ENCODE measurements at regions not wholly inside any gene's neighbourhood (a gene's known extent, or its start where the extent isn't known, plus 50 kb on each side); places are given as distances from the start of the nearest gene placed in this dataset.

DNA sequence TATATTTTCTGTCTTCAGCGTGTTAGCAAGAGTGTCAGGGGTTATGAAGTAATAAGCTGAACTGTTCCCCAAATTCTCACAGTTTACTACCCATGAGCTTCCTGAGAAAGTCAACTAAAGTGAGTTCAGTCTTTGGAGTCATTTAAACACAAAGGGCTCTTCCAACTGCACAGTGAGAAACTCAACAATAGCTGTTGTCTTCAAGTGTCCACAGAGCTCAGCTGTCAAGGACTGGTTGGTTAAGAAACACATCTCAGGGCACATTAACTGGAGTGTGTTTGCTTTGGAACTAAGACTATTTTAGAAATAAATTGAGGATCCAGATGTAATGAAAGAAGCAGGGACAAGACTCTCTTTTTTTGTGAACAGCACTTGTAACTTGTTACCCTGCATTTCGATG is 241.4 kb upstream of the SOX4 start:
- Mint-ChIP-seq H3K27me3 (ENCODE audit: unreplicated experiment) (no peaks in the 10 kb centered on the region), H3K27ac (ENCODE audit: unreplicated experiment) (no peak overlapping the region), H3K4me1 (ENCODE audit: low read depth, unreplicated experiment) (peaks cover 25% of the 10 kb centered on the region), H3K9me3 (ENCODE audit: low read depth, unreplicated experiment) (no peaks in the 10 kb centered on the region), H3K36me3 (ENCODE audit: insufficient read depth, unreplicated experiment) (no peaks in the 10 kb centered on the region), H3K4me3 (ENCODE audit: low read depth, unreplicated experiment) (no peak overlapping the region)
- TF ChIP-seq, protein P1, sequence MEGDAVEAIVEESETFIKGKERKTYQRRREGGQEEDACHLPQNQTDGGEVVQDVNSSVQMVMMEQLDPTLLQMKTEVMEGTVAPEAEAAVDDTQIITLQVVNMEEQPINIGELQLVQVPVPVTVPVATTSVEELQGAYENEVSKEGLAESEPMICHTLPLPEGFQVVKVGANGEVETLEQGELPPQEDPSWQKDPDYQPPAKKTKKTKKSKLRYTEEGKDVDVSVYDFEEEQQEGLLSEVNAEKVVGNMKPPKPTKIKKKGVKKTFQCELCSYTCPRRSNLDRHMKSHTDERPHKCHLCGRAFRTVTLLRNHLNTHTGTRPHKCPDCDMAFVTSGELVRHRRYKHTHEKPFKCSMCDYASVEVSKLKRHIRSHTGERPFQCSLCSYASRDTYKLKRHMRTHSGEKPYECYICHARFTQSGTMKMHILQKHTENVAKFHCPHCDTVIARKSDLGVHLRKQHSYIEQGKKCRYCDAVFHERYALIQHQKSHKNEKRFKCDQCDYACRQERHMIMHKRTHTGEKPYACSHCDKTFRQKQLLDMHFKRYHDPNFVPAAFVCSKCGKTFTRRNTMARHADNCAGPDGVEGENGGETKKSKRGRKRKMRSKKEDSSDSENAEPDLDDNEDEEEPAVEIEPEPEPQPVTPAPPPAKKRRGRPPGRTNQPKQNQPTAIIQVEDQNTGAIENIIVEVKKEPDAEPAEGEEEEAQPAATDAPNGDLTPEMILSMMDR (IDR thresholded peaks at IDR 0.05; ENCODE audit: unreplicated experiment): no peak
- no peak for DNase-seq
- intact Hi-C loops (cut with micrococcal nuclease; ENCODE audit: unreplicated experiment): no loop called here
- BruUV-seq (replicated peaks): no TSS peak
- CTCF ChIA-PET: interaction anchor here (1.2 kb wide), 1 partner anchor 11 kb away, joined by 3 read pairs; no protein-coding TSS in a partner anchor

DNA sequence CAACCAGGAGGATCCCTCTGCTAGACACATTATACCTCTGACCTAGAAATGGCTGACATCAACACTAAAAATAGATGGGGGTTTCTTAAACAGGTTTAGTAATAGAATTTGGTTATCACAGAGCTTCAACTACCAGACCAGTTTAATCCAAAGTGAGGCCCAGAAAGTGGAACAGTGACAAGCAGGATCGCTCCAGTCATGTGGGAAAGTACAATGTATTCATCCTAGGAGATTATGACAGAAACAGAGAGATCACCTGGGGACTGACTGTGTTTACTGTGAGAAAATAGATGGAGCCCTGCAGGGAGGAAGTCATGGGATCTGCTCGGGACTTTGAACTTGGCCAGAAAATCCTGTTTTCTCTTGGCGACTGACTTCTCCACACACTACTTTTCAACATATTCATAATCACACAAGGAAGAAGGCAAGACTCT is 238.7 kb upstream of the SOX4 start:
- Mint-ChIP-seq H3K27ac (ENCODE audit: unreplicated experiment) (peak overlapping the region; percentile 12), H3K9me3 (ENCODE audit: low read depth, unreplicated experiment) (no peaks in the 10 kb centered on the region), H3K4me3 (ENCODE audit: low read depth, unreplicated experiment) (no peak overlapping the region), H3K27me3 (ENCODE audit: unreplicated experiment) (no peaks in the 10 kb centered on the region), H3K4me1 (ENCODE audit: low read depth, unreplicated experiment) (peaks cover 15% of the 10 kb centered on the region), H3K36me3 (ENCODE audit: insufficient read depth, unreplicated experiment) (no peaks in the 10 kb centered on the region)
- BruUV-seq (replicated peaks): no TSS peak
- TF ChIP-seq, protein P1 (IDR thresholded peaks at IDR 0.05; ENCODE audit: unreplicated experiment): no peak
- peak; percentile 30 for DNase-seq
- CTCF ChIA-PET: interaction anchor here (0.6 kb wide), 1 partner anchor 91 kb away, joined by 5 read pairs; no protein-coding TSS in a partner anchor
- intact Hi-C loops (cut with micrococcal nuclease; ENCODE audit: unreplicated experiment): no loop called here

DNA sequence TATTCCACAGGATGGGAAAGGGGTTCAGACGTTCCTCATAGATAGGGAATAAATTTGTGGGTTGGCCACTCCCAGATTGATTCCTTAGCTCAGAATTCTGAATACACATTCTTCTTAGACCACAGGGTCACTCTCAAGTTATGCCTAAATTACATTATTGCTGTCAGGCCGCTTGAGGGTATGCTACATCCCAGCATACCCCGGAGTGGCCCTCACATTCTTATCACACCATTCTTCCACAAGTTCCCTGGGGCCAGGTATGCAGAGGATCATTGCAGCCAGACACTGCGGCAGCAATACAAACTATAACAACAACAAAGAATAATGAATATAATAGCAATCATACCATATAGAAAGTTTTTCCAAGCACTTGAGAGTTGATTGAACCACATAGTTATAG is 237.9 kb upstream of the SOX4 start:
- Mint-ChIP-seq H3K27me3 (ENCODE audit: unreplicated experiment) (no peaks in the 10 kb centered on the region), H3K27ac (ENCODE audit: unreplicated experiment) (no peak overlapping the region), H3K4me1 (ENCODE audit: low read depth, unreplicated experiment) (peaks cover 15% of the 10 kb centered on the region), H3K4me3 (ENCODE audit: low read depth, unreplicated experiment) (no peak overlapping the region), H3K9me3 (ENCODE audit: low read depth, unreplicated experiment) (no peaks in the 10 kb centered on the region), H3K36me3 (ENCODE audit: insufficient read depth, unreplicated experiment) (no peaks in the 10 kb centered on the region)
- no TSS peak for BruUV-seq (replicated peaks)
- TF ChIP-seq, protein P1 (IDR thresholded peaks at IDR 0.05; ENCODE audit: unreplicated experiment): no peak
- CTCF ChIA-PET: interaction anchor here (0.6 kb wide), 1 partner anchor 90 kb away, joined by 5 read pairs; no protein-coding TSS in a partner anchor
- DNase-seq: no peak
- intact Hi-C loops (cut with micrococcal nuclease; ENCODE audit: unreplicated experiment): no loop called here

DNA sequence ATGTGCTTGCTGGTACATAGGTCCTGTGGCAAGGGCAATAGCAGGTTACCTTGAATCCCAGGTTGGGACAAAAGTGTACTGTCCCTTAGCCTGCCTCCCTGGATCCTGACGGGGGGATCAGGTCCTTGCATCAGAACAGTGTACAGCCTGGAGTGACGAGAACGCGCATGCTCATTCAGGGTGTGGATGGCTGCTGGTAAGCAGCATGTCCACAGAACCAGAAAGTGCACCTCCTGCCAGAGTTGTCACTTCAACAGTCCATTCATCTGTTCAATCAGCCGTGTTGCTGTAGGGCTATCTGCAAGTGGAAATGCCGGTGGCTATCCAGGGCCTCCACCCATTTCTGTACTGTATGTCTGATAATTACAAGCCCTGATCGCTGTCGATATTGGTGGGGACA is 236.3 kb upstream of the SOX4 start:
- Mint-ChIP-seq H3K4me1 (ENCODE audit: low read depth, unreplicated experiment) (peaks cover 15% of the 10 kb centered on the region), H3K27ac (ENCODE audit: unreplicated experiment) (no peak overlapping the region)
- CTCF ChIA-PET: no interaction called here

More for the DNA sequence above, 236.3 kb upstream of the SOX4 start:
- DNase-seq: no peak
- no peaks in the 10 kb centered on the region for H3K27me3 Mint-ChIP-seq (ENCODE audit: unreplicated experiment)
- intact Hi-C loops (cut with micrococcal nuclease; ENCODE audit: unreplicated experiment): no loop called here
- no peaks in the 10 kb centered on the region for H3K9me3 Mint-ChIP-seq (ENCODE audit: low read depth, unreplicated experiment)
- H3K36me3 Mint-ChIP-seq (ENCODE audit: insufficient read depth, unreplicated experiment): no peaks in the 10 kb centered on the region
- BruUV-seq (replicated peaks): no TSS peak
- no peak overlapping the region for H3K4me3 Mint-ChIP-seq (ENCODE audit: low read depth, unreplicated experiment)
- TF ChIP-seq, protein P1 (IDR thresholded peaks at IDR 0.05; ENCODE audit: unreplicated experiment): no peak
